Activated CD4-positive, alpha-beta T cell treated with anti-CD3 and anti-CD28 coated beads, Interleukin-2, amount 50 U/mL, for 16 hours (primary cell): ENCODE measurements at regions not wholly inside any gene's neighbourhood (a gene's known extent, or its start where the extent isn't known, plus 50 kb on each side); places are given as distances from the start of the nearest gene placed in this dataset.
A peak's percentile ranks its signal among the peaks of the same experiment; 100 is the strongest.
"Not testable (repeated sequence)": the region's sequence is repeated elsewhere in the genome, so short reads cannot be mapped to it uniquely, and the experiment has no call there.

ENCODE experiments used
- DNase-seq: peaks from one replicate; pipeline ENCODE4 v3.0.0-alpha.2; 2020

- no peak for DNase-seq
Observed at GRCh38 chr10:108388706-108389105, 1224.2 kb upstream of the SORCS1 start.

- no peak for DNase-seq
Observed at GRCh38 chr10:108385963-108386362, 1221.5 kb upstream of the SORCS1 start.

- DNase-seq, result no peak
Observed at GRCh38 chr10:108384378-108384777, 1219.9 kb upstream of the SORCS1 start.

- no peak for DNase-seq
Observed at GRCh38 chr10:108378779-108379178, 1214.3 kb upstream of the SORCS1 start.

- DNase-seq, result no peak
Observed at GRCh38 chr10:108375691-108376090, 1211.2 kb upstream of the SORCS1 start.

- no peak for DNase-seq
Observed at GRCh38 chr10:108374991-108375390, 1210.5 kb upstream of the SORCS1 start.

- no peak for DNase-seq
Observed at GRCh38 chr10:108365541-108365940, 1201.0 kb upstream of the SORCS1 start.

- no peak for DNase-seq
Observed at GRCh38 chr10:108363576-108363975, 1199.1 kb upstream of the SORCS1 start.

- DNase-seq, result no peak
Observed at GRCh38 chr10:108362961-108363360, 1198.5 kb upstream of the SORCS1 start.

- DNase-seq, result no peak
Observed at GRCh38 chr10:108362296-108362695, 1197.8 kb upstream of the SORCS1 start.

GRCh38 chr10:108360187-108360586 lies 1195.7 kb upstream of the SORCS1 start:
- DNase-seq, result no peak

GRCh38 chr10:108358912-108359311 lies 1194.4 kb upstream of the SORCS1 start:
- peak; percentile 56 for DNase-seq

GRCh38 chr10:108352771-108353170 lies 1188.3 kb upstream of the SORCS1 start:
- no peak for DNase-seq

GRCh38 chr10:108348215-108348614 lies 1183.7 kb upstream of the SORCS1 start:
- no peak for DNase-seq

GRCh38 chr10:108346066-108346465 lies 1181.6 kb upstream of the SORCS1 start:
- DNase-seq, result no peak

- no peak for DNase-seq
Observed at GRCh38 chr10:108338146-108338545, 1173.6 kb upstream of the SORCS1 start.

GRCh38 chr10:108336836-108337235 lies 1172.3 kb upstream of the SORCS1 start:
- DNase-seq, result no peak

GRCh38 chr10:108327706-108328105 lies 1163.2 kb upstream of the SORCS1 start:
- no peak for DNase-seq

GRCh38 chr10:108323274-108323798 lies 1158.8 kb upstream of the SORCS1 start:
- DNase-seq, result no peak

GRCh38 chr10:108319434-108320222 lies 1155.1 kb upstream of the SORCS1 start:
- DNase-seq, result no peak

GRCh38 chr10:108315636-108316035 lies 1151.1 kb upstream of the SORCS1 start:
- DNase-seq, result not testable (repeated sequence)

GRCh38 chr10:108307925-108308312 lies 1143.4 kb upstream of the SORCS1 start:
- no peak for DNase-seq

GRCh38 chr10:108307250-108307924 lies 1142.9 kb upstream of the SORCS1 start:
- no peak for DNase-seq

GRCh38 chr10:108303149-108303548 lies 1138.6 kb upstream of the SORCS1 start:
- peak; percentile 6 for DNase-seq
